Fibroblast of skin of right quadriceps (primary cell): ENCODE measurements at regions not wholly inside any gene's neighbourhood (a gene's known extent, or its start where the extent isn't known, plus 50 kb on each side); places are given as distances from the start of the nearest gene placed in this dataset.

Experiments
- DNase-seq: peaks from one replicate; pipeline ENCODE4 v3.0.0-alpha.2; 2013

- DNase-seq, result no peak
Observed at GRCh38 chr16:65457084-65457483, 335.2 kb upstream of the CDH11 start.

GRCh38 chr16:65455761-65456160 is 333.9 kb upstream of the CDH11 start:
- no peak for DNase-seq

DNA sequence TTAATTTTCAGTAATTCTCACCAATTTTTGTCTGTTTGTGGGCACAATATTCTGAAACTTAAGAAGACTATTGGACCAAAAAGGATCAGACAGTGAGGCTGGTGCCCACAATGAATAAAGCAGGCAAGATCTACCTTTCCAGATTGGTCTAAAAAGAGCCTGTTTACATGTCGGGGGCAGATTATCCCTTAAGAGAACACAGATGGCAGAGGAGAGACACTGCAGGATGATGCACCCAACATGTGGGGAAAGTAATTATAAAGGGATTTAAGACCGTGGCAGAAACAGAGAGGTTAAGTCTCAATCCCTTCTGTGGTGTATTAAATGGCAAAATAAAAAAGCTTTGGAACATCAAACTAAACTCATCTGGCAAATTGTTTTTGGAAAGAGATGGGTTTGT is 331.8 kb upstream of the CDH11 start:
- no peak for DNase-seq

- DNase-seq, result no peak
Observed at GRCh38 chr16:65449526-65449925, 327.7 kb upstream of the CDH11 start.

GRCh38 chr16:65446427-65446826 is 324.6 kb upstream of the CDH11 start:
- DNase-seq, result peak; percentile 4

DNA sequence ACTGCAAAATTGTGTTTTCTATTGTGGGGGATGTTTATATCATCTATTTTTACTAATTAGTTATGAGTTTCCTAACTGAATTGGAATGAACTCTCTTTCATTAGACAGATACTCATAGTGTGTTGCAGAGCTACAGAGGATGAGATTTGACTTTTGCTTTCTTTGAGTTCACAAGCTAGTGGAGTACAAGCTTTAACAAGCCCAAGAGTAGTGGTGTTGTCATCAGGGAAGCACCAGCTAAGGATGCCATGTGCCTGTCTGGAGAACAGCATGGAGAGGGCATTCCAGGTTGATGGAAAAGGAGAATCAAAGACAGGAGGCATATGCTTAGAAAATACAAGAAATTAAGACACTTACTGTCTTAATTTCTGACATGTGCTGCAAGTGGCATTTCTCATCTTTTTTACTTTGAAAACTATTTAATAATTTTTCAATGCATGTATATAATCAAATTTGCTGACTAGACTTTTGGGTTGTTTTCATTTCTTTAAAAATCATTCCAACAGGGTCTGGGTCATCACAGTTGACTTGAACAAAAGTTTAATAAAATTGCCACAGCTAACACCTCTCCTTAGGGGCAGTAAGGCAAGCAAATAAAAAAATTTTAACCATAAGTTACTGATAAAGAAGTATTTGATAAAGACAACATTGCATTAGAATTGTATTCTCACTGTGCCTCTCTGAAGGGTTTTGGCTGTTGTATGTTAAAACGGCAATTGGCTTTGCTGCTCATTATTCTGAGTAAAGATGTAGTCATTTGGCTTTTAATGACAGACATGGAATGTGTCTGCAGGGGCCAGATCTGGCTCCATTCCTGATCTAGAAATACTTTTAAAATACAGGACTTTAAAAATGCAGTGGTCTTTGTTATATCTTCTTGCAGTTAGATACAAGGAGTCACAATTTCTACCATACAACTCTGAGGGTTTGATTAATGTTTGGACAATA is 323.7 kb upstream of the CDH11 start:
- DNase-seq, result peak; percentile 52

DNA sequence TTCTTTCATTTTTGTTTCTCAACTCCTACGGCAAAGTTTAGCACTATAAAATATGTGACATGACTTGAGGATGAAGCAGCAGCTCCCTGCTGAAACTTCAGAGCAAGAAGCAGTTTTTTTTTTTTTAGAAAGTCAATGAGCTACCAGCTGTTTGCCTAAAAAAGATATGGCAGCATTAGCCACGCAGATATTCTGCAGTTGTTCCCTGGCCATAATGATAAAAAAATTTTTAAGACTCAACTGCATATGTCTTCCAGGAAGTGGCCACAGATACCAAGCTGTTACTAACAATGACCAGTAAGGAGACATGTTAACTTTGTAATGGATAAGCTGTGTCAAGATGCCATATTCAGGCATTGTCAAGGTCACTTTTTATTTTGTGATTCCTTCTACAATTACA is 319.6 kb upstream of the CDH11 start:
- no peak for DNase-seq

DNA sequence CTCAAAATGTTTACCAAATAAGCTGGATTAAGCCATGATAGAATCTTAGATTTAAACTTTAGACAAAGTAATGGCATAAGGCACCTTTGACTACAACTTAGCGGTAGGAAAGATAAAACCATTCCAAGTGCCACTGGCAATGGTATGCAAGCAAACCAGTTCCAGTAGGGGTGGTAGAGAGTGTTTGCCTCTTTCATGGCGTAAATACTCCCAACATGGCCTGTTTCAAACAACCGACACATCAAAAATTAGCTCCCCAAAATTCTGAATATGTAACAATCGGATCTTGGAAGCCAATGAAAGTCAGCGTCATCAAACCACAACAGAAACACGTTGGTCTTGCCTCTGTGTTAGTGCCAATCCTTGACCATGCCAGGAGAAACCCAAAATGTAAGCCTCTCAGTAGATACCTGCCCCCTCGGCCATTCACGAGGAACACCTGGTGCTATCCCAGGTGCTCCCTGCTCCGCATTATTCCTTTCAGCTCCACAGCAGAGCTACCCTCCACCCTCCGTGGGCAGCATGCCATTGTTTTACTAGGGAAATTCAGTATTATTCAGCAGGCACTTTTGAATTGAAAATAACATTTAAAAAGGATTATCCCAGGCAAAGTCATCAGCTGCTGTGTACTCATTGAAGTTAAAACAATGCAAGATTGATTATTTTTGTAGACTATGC is 307.8 kb upstream of the CDH11 start:
- DNase-seq, result no peak

- no peak for DNase-seq
Observed at GRCh38 chr16:65426484-65426883, 304.6 kb upstream of the CDH11 start.

DNA sequence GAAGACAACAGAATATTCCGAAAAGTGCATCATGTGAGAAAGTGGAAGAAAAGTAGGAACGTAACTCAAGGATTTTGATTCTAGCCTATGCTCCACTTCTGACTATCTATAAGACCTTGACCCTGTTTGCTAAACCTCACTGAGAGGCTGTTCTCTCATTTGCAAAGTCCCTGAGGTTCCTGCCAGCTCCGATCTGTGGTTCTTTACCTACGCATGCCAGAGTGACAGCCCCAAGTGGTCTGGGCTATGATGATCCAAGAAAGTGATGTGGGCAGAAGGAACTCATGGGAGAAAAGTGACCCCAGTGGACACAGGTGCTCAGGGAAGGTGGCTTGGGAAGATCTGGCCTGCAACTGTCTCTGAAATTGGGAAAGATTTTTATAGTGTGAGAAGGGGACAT is 301.1 kb upstream of the CDH11 start:
- no peak for DNase-seq

GRCh38 chr16:65421596-65421995 is 299.7 kb upstream of the CDH11 start:
- no peak for DNase-seq

DNA sequence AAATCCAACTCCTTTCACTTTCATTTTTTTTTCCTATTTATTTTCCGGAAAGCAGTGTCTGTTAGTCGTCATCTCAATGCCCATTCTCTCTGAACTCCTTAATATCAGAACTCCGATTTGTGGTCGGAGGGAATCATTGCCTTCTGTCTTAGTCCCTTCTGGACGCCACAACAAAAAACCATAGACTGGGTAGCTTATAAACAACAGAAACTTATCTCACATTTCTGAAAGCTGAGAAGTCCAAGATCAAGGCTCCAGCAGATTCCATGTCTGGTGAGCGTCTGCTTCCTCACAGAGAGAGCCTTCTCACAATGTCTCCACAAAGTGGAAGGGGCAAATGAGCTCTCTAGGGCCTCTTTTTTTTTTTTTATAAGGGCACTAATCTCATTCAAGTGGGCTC is 296.6 kb upstream of the CDH11 start:
- no peak for DNase-seq

DNA sequence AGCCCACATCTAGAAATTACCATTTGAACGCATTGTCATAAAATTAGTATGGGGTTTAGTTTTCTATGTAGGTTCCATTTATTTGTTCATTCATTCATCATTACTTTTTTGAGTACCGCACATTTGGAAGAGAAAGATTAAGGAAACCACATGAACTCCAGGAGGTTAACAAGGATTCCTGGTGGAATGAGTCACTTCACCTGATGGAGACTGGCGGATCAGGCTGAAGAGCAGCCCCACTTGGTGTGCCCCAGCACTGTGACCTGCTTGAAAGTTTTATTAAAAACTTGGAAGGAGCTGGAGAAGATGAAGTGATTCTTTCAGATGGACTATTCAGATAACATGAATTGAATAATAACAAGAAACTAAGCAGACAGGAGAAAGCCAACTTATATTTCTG is 293.6 kb upstream of the CDH11 start:
- DNase-seq, result peak; percentile 66

DNA sequence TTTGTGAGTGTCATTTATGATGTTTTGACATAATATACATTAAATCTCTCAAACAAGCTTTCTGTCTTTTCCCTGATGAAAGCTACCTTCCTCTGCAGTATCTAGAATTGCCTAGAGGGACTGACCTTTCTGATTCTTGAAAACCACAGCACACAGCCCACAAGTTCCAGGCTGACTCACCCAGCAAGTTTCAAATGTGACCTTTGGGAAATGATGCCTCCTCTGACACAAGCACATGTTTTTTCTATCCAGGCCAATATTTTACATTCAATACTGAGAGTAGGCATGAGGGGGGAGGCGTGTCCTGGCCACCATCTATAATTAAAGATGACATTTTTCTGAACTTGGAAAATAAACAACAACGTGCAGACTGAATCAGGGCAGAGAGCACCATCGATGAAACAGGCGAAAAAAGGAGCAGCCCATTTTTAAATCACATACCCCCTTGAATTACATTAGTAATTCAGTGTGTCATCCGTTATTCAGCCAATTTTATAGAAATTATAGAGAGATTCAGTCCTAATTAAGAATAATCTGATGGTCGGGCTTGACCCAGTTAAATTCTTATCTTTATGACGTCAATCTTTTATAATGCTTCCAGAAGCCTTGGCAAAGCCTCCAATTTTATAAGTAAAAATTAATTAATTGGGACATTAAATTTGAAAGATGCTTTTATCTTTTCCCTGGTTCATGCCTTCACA is 292.6 kb upstream of the CDH11 start:
- peak; percentile 94 for DNase-seq

DNA sequence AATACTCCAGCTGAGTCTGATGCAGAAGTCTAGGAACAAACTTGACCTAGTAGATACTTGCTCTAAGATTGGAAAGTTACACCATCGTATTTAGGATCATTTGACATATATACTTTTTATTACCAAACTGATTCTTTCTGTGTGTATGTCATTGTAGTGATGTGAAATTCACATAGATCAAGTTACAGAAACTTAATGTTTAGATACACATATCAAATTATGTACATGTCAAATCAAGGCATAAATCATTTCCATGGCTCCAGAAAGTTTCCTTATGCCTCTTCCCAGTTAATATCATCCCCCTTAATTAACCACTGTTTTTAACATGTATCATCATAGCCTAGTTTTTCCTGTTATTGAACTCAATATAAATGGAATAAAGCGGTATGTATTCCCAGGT is 292.0 kb upstream of the CDH11 start:
- DNase-seq, result peak; percentile 65

DNA sequence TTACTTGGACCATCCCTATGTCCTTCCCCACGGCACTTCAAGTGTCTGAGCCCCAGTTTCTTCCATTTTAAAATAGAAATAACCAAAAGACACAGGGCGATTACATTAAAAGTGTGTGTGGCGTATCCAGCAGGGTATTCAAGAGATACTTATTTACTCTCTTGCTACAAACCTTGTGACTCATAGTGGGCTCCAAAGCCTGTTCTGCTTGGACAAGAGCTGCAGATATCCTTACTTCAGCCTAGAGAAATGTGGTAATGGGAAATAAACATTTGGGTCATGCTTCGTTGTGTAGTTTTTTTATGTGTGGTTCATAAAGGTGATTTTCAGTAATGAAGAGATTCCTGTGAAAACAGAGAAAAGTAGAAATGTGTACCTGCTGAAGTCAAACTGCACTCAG is 288.9 kb upstream of the CDH11 start:
- DNase-seq, result peak; percentile 45

DNA sequence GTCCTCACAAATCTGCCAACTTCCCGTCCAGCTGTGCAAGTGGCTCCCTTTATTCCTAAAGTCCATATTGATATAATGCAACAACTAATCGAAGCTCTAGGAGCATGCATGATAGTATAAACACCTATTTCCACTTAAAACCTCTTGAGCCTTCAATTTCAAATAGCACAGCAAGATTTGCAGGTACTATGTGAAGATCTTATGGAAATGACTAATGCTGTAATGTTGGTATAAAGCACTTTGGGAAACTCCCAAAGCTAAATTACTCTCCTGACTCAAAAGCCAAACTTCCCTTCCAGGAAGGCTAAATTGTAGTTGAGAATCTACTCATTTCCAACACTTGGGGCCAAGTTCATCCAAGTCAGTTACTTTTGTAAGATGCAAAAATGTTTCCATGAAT is 287.6 kb upstream of the CDH11 start:
- DNase-seq, result peak; percentile 47

DNA sequence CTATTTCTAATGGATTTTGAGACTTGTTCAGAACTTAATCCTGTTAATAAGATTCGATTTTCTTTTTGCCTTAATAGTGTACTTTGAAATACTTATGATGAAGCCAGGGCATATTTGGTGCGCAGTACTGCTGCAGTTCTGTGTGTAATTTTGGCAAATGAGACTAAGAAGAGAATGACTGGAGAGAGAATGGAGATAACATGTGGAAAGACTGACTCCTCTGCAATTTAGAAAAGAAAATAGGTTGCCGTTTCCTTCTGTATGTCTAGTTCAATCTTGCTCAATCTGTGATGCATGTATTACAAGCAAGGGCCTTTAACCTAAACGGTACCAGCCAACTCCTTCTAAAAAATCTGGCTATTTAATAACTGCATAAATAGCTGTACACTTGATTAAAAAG is 285.1 kb upstream of the CDH11 start:
- no peak for DNase-seq

GRCh38 chr16:65406116-65406515 is 284.3 kb upstream of the CDH11 start:
- peak; percentile 63 for DNase-seq

GRCh38 chr16:65394281-65394680 is 272.4 kb upstream of the CDH11 start:
- DNase-seq, result no peak

- DNase-seq, result no peak
Observed at GRCh38 chr16:65392806-65393565, 271.1 kb upstream of the CDH11 start.

- DNase-seq, result peak; percentile 53
Observed at GRCh38 chr16:65388592-65388991, 266.7 kb upstream of the CDH11 start.

DNA sequence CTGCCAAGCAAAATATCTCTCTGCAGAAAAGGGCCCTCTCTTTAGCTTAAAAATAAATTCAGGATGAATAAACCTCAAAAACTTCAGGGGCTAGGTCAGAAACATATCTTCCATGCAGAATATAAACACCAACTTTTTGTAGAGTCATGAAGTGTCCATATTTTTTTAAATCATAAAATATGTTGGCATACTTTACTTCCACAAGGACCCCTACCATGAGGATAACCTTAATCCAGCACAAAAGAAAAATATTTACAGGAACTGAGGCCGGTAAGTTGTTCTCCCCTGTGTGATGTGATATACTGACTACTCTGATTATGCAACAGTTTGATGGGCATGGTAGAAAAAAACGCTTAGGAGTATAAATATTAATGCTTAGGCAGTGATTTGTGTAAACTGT is 264.8 kb upstream of the CDH11 start:
- no peak for DNase-seq
